ENCODE measurements at regions not wholly inside any gene's neighbourhood (a gene's known extent, or its start where the extent isn't known, plus 50 kb on each side); places are given as distances from the start of the nearest gene placed in this dataset.

DNA sequence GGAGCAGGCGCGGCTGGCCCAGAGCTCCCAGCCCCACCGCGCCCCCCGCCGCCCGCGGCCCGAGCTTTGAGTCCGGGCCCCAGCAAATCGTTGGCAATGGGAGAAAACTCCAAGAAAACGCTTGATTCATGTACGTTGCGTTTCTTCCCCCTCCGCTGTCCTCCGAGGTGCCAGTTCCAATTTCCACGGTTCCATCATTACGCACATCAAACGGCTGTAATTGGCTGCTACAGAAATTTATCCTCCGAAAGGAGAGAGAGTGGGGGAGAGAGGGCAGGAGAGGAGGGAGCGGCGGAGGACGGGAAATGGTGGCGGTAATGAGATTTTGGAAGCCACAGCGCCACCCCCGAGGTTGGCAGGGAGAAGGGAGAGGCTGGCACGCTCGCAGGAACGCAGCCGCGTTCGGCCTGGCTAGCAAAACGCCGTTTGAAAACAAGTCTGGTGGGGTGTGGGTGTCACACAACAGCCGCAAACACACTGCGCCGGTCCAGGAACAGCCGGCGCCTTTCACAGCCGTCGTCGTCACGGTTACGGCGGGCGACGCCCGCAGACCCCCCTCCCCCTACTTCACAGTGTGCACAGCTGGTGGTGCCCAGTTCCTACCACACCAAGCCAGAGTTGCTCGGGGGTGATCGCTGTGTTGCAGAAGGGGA, 57.5 kb downstream of the UNCX start:
- H3K27ac ChIP-seq: no peak overlapping the region

DNA sequence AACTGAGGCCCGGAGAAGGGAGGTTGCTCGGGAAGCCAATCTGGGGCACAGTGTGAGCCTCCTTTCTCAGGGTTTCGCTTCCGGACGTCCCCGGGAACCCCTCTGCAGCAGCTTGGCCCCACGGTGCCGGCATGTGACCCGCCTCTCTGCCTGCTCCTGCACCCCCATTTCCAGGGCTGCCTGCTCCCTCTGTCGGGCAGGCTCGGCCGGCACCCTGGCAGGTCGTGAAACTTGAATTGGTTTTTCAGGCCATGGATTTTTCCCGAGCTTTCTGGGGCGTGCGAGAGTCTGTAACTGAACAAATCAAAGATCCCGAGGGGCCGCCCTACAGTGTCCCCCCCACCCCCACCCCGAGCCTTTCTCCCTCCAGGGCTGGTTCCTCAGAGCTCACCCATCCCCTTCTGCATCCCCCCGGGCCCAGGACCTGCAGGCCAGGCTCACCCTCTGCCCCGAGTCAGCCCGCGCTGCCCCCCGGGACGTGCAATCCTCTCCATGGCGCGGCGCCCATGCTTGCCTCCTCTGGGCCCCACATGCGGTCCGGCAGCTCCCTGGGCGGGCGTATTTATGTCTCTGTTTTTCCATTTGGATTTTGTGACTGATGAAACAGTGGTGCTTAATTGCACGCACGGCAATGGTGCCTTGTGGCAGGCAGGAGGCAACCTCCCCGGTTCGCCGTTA, 58.1 kb downstream of the UNCX start:
- Histone ChIP-seq H3K27me3 (peaks cover 7% of the 10 kb centered on the region), H3K27ac (no peak overlapping the region), H3K4me1 (peaks cover 0 to 3% of the 10 kb centered on the region in 2 donors), H3K4me3 (peak overlapping the region; percentile 38 to 65), H3K9me3 (no peaks in the 10 kb centered on the region), H3K36me3 (no peaks in the 10 kb centered on the region)
- TF ChIP-seq, protein P1, sequence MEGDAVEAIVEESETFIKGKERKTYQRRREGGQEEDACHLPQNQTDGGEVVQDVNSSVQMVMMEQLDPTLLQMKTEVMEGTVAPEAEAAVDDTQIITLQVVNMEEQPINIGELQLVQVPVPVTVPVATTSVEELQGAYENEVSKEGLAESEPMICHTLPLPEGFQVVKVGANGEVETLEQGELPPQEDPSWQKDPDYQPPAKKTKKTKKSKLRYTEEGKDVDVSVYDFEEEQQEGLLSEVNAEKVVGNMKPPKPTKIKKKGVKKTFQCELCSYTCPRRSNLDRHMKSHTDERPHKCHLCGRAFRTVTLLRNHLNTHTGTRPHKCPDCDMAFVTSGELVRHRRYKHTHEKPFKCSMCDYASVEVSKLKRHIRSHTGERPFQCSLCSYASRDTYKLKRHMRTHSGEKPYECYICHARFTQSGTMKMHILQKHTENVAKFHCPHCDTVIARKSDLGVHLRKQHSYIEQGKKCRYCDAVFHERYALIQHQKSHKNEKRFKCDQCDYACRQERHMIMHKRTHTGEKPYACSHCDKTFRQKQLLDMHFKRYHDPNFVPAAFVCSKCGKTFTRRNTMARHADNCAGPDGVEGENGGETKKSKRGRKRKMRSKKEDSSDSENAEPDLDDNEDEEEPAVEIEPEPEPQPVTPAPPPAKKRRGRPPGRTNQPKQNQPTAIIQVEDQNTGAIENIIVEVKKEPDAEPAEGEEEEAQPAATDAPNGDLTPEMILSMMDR (IDR thresholded peaks at IDR 0.05): no peak
- intact Hi-C loops (cut with DNase I): no loop called here
- no peak for DNase-seq (ENCODE audit: low spot score in 2 of 2)

More for the DNA sequence above, 57.5 kb downstream of the UNCX start:
- TF ChIP-seq, protein P1 (IDR thresholded peaks at IDR 0.05): peak in 1 of 3 experiments; percentile 27
- Histone ChIP-seq H3K27me3 (peaks cover 4% of the 10 kb centered on the region), H3K36me3 (no peaks in the 10 kb centered on the region), H3K4me1 (peaks cover 0 to 3% of the 10 kb centered on the region in 2 donors), H3K4me3 (peak overlapping the region; percentile 38 to 65), H3K9me3 (no peaks in the 10 kb centered on the region)
- no peak for DNase-seq (ENCODE audit: low spot score in 2 of 2)
- intact Hi-C loops (cut with DNase I): no loop called here

DNA sequence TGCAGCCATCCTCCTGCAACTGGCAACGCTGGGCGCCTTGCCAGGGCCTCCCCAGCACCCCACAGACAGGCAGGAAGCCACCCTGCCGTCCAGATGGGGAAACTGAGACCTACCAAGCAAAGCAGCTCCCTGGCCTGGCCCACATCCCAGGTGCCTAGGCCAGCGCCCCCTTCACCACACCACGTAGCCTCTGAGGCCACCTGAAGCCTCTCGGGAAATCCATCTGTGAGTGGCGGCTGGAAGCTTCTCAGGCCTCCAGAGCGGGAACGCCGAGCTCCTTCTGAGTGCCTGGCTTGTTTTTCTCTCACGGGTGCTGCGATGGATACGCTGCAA, 58.7 kb downstream of the UNCX start:
- Histone ChIP-seq H3K27me3 (peaks cover 12% of the 10 kb centered on the region), H3K36me3 (no peaks in the 10 kb centered on the region)
- intact Hi-C loops (cut with DNase I): no loop called here

DNA sequence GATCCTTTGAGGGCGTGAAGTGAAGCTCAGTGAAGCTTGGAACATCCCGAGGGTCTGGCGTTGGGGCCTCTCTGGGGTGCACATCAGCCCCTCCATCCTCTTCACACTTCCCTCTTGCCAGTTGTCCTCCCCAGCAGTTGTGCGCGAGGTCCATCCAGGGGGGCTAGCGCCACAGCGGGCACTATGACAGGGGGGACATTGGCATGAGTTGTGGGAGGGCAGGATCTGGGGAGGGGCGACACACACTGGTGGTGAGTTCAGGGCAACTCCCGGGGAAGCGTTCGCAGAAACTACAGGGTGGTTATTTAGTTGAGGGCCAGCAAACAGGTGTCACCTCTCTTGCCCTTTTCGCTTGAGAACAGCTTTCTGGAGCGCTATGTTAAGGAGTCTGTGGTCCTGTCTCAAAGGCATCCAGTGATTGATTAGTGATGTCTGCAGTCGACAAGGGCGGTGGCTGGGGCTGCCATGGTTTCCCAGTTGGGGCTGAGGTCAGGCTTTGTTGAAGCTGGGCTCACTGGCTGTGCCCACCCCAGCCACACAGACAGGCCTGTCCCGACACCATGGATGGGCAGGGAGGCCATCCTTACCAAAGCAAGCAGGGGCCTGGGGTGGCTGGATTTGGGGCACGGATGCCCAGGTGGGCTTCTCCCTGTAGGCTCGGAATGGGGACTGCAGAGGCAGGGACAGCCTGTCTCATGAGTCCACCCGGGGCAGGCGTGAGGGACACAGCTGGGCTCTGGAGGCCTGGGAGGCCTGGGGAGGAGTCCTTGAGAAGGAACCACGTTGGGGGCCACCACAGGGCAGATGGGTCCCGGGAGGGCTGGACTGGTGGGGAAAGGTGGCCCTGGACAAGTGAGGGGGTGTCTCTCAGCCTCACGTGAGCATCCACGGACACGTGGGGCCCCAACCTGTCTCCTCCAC, 59.4 kb downstream of the UNCX start:
- H3K9me3 ChIP-seq: no peaks in the 10 kb centered on the region
- H3K36me3 ChIP-seq: no peaks in the 10 kb centered on the region
- DNase-seq (ENCODE audit: low spot score in 2 of 2): no peak
- TF ChIP-seq, protein P1 (IDR thresholded peaks at IDR 0.05): no peak
- H3K27ac ChIP-seq: no peak overlapping the region
- intact Hi-C loops (cut with DNase I): no loop called here
- H3K4me3 ChIP-seq: no peak overlapping the region
- peaks cover 20% of the 10 kb centered on the region for H3K27me3 ChIP-seq
- H3K4me1 ChIP-seq: peaks cover 0 to 3% of the 10 kb centered on the region in 2 donors

More for the DNA sequence above, 58.7 kb downstream of the UNCX start:
- H3K9me3 ChIP-seq: no peaks in the 10 kb centered on the region
- peaks cover 0 to 3% of the 10 kb centered on the region in 2 donors for H3K4me1 ChIP-seq
- TF ChIP-seq, protein P1 (IDR thresholded peaks at IDR 0.05): no peak
- H3K4me3 ChIP-seq: no peak overlapping the region
- H3K27ac ChIP-seq: no peak overlapping the region
- no peak for DNase-seq (ENCODE audit: low spot score in 2 of 2)

DNA sequence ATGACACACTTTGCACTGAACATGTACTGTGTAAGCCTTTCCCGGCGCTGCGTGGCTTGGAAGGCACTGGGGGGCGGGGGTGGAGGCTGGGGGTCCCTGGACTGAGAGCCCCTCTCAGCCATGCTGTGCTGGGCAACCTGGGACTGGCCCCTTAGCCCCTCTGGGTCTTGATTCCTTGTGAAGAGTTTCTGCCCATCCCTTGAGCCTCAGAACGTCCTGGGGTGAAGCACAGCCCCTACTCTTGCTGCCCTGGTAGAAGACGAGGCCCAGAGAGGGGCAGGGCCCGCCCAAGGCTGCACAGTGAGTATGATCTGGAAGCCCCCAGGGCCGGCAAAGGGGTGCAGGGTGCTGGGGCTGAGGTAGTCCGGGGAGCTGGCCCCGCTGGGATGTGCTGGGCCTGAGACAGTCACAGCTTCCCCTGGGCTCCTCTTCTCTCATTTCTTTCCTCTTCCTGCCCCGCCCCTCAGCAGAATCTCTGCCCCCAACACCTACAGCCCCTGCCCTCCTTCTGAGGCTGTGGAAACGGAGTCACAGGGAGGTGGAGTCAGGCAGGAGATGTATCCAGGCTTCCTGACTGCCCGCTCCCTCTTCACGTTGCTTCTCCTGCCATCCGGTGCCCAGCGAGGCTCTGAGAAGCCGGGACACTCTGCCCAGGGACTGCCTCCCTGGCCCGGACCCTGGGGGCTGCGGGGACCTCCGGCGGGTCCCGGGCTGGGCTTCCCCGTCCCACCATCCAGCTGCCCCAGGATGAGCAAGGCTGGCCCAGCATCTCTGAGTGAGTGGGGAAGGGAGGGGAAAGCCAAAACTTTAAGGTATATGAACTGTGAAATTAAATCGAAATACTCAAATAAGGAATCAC, 60.5 kb downstream of the UNCX start:
- intact Hi-C loops (cut with DNase I): no loop called here
- Histone ChIP-seq H3K27me3 (peaks cover 26% of the 10 kb centered on the region), H3K36me3 (no peaks in the 10 kb centered on the region), H3K4me3 (no peak overlapping the region), H3K9me3 (no peaks in the 10 kb centered on the region), H3K4me1 (peaks cover 0 to 3% of the 10 kb centered on the region in 2 donors), H3K27ac (no peak overlapping the region)
- TF ChIP-seq, protein P1 (IDR thresholded peaks at IDR 0.05): no peak
- no peak for DNase-seq (ENCODE audit: low spot score in 2 of 2)

All from ascending aorta (tissue), 2 donors.